WTC11 (cell line): ENCODE measurements at regions not wholly inside any gene's neighbourhood (a gene's known extent, or its start where the extent isn't known, plus 50 kb on each side); places are given as distances from the start of the nearest gene placed in this dataset.

ENCODE experiments used
- ATAC-seq: fragments of 200-7000 bp; cut with Tn5 transposase; 2 replicates; pipeline ENCODE4 v1.10.0; 2021; ENCODE audit warnings: mild to moderate bottlenecking, moderate library complexity
- CTCF ChIA-PET: fragments of 300-600 bp; sonication (Branson Sonifier 250); formaldehyde crosslinking; loops from one replicate; lab custom pipeline; 2021; ENCODE audit warnings: antibody characterized with exemption; lab: Charles Lee
- POLR2A ChIA-PET: fragments of 350-600 bp; sonication (Branson Sonifier 250); formaldehyde crosslinking; loops from one replicate; lab custom pipeline; 2021; ENCODE audit warnings: antibody characterized with exemption; lab: Charles Lee
- DNase-seq: peaks from one replicate; pipeline ENCODE4 v3.0.0; 2021; ENCODE audit warnings: low spot score
- H3K27ac Mint-ChIP-seq: 2 replicates; pipeline ENCODE4 v1.8.0; 2021; ENCODE audit warnings: mixed read lengths
- H3K27me3 Mint-ChIP-seq: 2 replicates; pipeline ENCODE4 v1.8.0; 2021; ENCODE audit warnings: low read depth, mild to moderate bottlenecking, moderate library complexity, mixed read lengths
- H3K36me3 Mint-ChIP-seq: 2 replicates; pipeline ENCODE4 v1.8.0; 2021; ENCODE audit warnings: mixed read lengths
- H3K4me1 Mint-ChIP-seq: 2 replicates; pipeline ENCODE4 v1.8.0; 2022; ENCODE audit warnings: mixed read lengths
- H3K4me3 Mint-ChIP-seq: 2 replicates; pipeline ENCODE4 v1.8.0; 2021; ENCODE audit warnings: mild to moderate bottlenecking, moderate library complexity, mixed read lengths
- H3K9me3 Mint-ChIP-seq: 2 replicates; pipeline ENCODE4 v1.8.0; 2021; ENCODE audit warnings: mixed read lengths
- ATF1 ChIP-seq: sonication (generic); formaldehyde crosslinking; IDR thresholded peaks from 2 replicates; pipeline ENCODE4 v1.8.1; 2023; ENCODE audit warnings: mild to moderate bottlenecking, moderate library complexity, missing genetic modification reagents
- GRHL2 ChIP-seq: fragments of 250-450 bp; sonication (Bioruptor Pico); IDR thresholded peaks from 2 replicates; pipeline ENCODE4 v1.8.0; 2022; ENCODE audit warnings: mild to moderate bottlenecking, moderate library complexity; ENCODE audit not compliant: insufficient replicate concordance, severe bottlenecking
- JUN ChIP-seq: sonication (generic); formaldehyde crosslinking; IDR thresholded peaks from 2 replicates; pipeline ENCODE4 v1.8.0; 2023; ENCODE audit warnings: mild to moderate bottlenecking, missing genetic modification reagents
- NFE2L1 ChIP-seq: sonication (generic); formaldehyde crosslinking; IDR thresholded peaks from 2 replicates; pipeline ENCODE4 v1.8.1; 2023; ENCODE audit warnings: missing genetic modification reagents
- NFYB ChIP-seq: sonication (generic); formaldehyde crosslinking; conservative IDR thresholded peaks from 2 replicates; pipeline ENCODE4 v1.8.0; 2022; ENCODE audit warnings: low read depth, missing genetic modification reagents
- NR2C2 ChIP-seq: sonication (generic); formaldehyde crosslinking; IDR thresholded peaks from 2 replicates; pipeline ENCODE4 v1.8.0; 2022; ENCODE audit warnings: mild to moderate bottlenecking, missing genetic modification reagents
- OVOL2 ChIP-seq: fragments of 250-450 bp; sonication (Bioruptor Pico); IDR thresholded peaks from 2 replicates; pipeline ENCODE4 v1.9.0; 2021; ENCODE audit warnings: mild to moderate bottlenecking, borderline replicate concordance
- SMAD4 ChIP-seq: sonication (generic); formaldehyde crosslinking; IDR thresholded peaks from 2 replicates; pipeline ENCODE4 v1.8.0; 2022; ENCODE audit warnings: mild to moderate bottlenecking, missing genetic modification reagents
- ZNF232 ChIP-seq: sonication (generic); formaldehyde crosslinking; IDR thresholded peaks from 2 replicates; pipeline ENCODE4 v1.8.0; 2022; ENCODE audit warnings: mild to moderate bottlenecking, missing genetic modification reagents
- ZNF396 ChIP-seq: fragments of 250-450 bp; sonication (Bioruptor Pico); IDR thresholded peaks from 2 replicates; pipeline ENCODE4 v1.8.0; 2021; ENCODE audit warnings: mild to moderate bottlenecking, moderate library complexity, borderline replicate concordance
- ZNF416 ChIP-seq: fragments of 250-450 bp; sonication (Bioruptor Pico); IDR thresholded peaks from 2 replicates; pipeline ENCODE4 v1.9.0; 2021; ENCODE audit warnings: mild to moderate bottlenecking, inconsistent platforms
- ZNF671 ChIP-seq: fragments of 250-450 bp; sonication (Bioruptor Pico); IDR thresholded peaks from 2 replicates; pipeline ENCODE4 v1.8.0; 2021; ENCODE audit warnings: mild to moderate bottlenecking
- TF ChIP-seq, protein P1 (sequence below): sonication (generic); formaldehyde crosslinking; IDR thresholded peaks from 2 replicates; pipeline ENCODE4 v1.8.1; 2022; ENCODE audit warnings: missing genetic modification reagents, borderline replicate concordance
- TF ChIP-seq, protein P2 (sequence below): sonication (generic); formaldehyde crosslinking; IDR thresholded peaks from 2 replicates; pipeline ENCODE4 v1.8.1; 2022; ENCODE audit warnings: low read depth, missing genetic modification reagents, borderline replicate concordance
- TF ChIP-seq, protein P3 (sequence below): sonication (generic); formaldehyde crosslinking; IDR thresholded peaks from 2 replicates; pipeline ENCODE4 v1.8.1; 2023; ENCODE audit warnings: mild to moderate bottlenecking, missing genetic modification reagents
- TF ChIP-seq, protein P4 (sequence below): sonication (generic); formaldehyde crosslinking; IDR thresholded peaks from 2 replicates; pipeline ENCODE4 v1.8.0; 2022; ENCODE audit warnings: mild to moderate bottlenecking, missing genetic modification reagents
- TF ChIP-seq, protein P5 (sequence below): sonication (generic); formaldehyde crosslinking; IDR thresholded peaks from 2 replicates; pipeline ENCODE4 v1.8.0; 2023; ENCODE audit warnings: missing genetic modification reagents, mild to moderate bottlenecking, borderline replicate concordance

DNA sequence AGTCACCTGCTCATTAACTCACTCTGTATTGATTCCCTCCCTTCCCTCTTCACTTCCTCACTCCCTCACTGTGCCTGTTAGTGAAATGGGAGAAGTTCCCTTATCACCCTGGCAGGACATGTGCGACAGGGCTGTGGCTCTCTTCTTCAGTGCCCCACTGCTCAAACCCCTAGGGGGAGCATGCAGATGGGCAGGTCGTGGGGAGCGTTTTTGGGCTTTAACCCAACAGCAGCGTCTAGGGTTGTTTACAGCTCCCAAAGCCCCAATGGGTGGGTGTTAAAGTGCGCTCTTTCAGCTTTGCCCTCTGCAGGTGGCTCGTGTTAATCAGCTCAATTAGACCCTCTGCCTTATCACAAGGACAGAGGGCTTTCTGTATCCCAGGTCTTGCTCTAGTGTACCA lies 447.8 kb upstream of the PROK2 start (continued):
- TF ChIP-seq, protein P1, sequence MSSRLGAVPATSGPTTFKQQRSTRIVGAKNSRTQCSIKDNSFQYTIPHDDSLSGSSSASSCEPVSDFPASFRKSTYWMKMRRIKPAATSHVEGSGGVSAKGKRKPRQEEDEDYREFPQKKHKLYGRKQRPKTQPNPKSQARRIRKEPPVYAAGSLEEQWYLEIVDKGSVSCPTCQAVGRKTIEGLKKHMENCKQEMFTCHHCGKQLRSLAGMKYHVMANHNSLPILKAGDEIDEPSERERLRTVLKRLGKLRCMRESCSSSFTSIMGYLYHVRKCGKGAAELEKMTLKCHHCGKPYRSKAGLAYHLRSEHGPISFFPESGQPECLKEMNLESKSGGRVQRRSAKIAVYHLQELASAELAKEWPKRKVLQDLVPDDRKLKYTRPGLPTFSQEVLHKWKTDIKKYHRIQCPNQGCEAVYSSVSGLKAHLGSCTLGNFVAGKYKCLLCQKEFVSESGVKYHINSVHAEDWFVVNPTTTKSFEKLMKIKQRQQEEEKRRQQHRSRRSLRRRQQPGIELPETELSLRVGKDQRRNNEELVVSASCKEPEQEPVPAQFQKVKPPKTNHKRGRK (CRISPR knock-in tag): no peak
- TF ChIP-seq JUN: no peak

DNA sequence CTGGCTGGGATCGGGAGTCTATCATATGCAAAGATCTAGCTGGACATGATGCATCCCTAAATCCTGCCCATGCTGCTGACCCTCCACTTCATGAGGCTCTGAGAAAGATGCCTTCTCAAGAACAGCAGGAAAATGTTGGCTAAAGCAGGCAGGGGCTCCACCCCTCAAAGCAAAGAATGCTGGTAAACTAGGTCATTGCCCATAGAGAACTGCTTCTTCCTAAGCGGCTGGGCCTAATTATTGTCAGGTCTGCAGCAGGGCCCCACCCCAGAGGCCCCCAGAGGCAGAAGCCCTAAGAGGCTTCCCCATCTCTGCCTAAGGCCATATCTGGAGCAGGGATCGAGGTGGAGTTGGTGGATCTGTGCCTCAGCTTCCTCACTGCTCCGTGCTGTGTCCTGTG lies 447.4 kb upstream of the PROK2 start:
- H3K36me3 Mint-ChIP-seq: no peaks in the 10 kb centered on the region
- H3K9me3 Mint-ChIP-seq: 0 out of 2 replicates have a peak, but pooled peaks cover 5% of the 10 kb centered on the region
- POLR2A ChIA-PET: no interaction called here
- TF ChIP-seq, protein P2, sequence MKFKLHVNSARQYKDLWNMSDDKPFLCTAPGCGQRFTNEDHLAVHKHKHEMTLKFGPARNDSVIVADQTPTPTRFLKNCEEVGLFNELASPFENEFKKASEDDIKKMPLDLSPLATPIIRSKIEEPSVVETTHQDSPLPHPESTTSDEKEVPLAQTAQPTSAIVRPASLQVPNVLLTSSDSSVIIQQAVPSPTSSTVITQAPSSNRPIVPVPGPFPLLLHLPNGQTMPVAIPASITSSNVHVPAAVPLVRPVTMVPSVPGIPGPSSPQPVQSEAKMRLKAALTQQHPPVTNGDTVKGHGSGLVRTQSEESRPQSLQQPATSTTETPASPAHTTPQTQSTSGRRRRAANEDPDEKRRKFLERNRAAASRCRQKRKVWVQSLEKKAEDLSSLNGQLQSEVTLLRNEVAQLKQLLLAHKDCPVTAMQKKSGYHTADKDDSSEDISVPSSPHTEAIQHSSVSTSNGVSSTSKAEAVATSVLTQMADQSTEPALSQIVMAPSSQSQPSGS: no peak
- TF ChIP-seq ATF1 (CRISPR knock-in tag) (no peak), ZNF671 (CRISPR knock-in tag) (no peak), ZNF396 (no peak), GRHL2 (CRISPR knock-in tag) (no peak), ZNF416 (CRISPR knock-in tag) (no peak), OVOL2 (CRISPR knock-in tag) (no peak), SMAD4 (CRISPR knock-in tag) (no peak), NR2C2 (CRISPR knock-in tag) (no peak), ZNF232 (CRISPR knock-in tag) (no peak), NFE2L1 (CRISPR knock-in tag) (no peak), NFYB (CRISPR knock-in tag) (no peak)
- TF ChIP-seq, protein P3, sequence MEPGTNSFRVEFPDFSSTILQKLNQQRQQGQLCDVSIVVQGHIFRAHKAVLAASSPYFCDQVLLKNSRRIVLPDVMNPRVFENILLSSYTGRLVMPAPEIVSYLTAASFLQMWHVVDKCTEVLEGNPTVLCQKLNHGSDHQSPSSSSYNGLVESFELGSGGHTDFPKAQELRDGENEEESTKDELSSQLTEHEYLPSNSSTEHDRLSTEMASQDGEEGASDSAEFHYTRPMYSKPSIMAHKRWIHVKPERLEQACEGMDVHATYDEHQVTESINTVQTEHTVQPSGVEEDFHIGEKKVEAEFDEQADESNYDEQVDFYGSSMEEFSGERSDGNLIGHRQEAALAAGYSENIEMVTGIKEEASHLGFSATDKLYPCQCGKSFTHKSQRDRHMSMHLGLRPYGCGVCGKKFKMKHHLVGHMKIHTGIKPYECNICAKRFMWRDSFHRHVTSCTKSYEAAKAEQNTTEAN (CRISPR knock-in tag): no peak
- TF ChIP-seq, protein P4, sequence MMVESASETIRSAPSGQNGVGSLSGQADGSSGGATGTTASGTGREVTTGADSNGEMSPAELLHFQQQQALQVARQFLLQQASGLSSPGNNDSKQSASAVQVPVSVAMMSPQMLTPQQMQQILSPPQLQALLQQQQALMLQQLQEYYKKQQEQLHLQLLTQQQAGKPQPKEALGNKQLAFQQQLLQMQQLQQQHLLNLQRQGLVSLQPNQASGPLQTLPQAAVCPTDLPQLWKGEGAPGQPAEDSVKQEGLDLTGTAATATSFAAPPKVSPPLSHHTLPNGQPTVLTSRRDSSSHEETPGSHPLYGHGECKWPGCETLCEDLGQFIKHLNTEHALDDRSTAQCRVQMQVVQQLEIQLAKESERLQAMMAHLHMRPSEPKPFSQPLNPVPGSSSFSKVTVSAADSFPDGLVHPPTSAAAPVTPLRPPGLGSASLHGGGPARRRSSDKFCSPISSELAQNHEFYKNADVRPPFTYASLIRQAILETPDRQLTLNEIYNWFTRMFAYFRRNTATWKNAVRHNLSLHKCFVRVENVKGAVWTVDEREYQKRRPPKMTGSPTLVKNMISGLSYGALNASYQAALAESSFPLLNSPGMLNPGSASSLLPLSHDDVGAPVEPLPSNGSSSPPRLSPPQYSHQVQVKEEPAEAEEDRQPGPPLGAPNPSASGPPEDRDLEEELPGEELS (CRISPR knock-in tag): no peak
- TF ChIP-seq, protein P5, sequence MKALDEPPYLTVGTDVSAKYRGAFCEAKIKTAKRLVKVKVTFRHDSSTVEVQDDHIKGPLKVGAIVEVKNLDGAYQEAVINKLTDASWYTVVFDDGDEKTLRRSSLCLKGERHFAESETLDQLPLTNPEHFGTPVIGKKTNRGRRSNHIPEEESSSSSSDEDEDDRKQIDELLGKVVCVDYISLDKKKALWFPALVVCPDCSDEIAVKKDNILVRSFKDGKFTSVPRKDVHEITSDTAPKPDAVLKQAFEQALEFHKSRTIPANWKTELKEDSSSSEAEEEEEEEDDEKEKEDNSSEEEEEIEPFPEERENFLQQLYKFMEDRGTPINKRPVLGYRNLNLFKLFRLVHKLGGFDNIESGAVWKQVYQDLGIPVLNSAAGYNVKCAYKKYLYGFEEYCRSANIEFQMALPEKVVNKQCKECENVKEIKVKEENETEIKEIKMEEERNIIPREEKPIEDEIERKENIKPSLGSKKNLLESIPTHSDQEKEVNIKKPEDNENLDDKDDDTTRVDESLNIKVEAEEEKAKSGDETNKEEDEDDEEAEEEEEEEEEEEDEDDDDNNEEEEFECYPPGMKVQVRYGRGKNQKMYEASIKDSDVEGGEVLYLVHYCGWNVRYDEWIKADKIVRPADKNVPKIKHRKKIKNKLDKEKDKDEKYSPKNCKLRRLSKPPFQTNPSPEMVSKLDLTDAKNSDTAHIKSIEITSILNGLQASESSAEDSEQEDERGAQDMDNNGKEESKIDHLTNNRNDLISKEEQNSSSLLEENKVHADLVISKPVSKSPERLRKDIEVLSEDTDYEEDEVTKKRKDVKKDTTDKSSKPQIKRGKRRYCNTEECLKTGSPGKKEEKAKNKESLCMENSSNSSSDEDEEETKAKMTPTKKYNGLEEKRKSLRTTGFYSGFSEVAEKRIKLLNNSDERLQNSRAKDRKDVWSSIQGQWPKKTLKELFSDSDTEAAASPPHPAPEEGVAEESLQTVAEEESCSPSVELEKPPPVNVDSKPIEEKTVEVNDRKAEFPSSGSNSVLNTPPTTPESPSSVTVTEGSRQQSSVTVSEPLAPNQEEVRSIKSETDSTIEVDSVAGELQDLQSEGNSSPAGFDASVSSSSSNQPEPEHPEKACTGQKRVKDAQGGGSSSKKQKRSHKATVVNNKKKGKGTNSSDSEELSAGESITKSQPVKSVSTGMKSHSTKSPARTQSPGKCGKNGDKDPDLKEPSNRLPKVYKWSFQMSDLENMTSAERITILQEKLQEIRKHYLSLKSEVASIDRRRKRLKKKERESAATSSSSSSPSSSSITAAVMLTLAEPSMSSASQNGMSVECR (CRISPR knock-in tag): no peak
- TF ChIP-seq, all 79 proteins: peak for 0
- CTCF ChIA-PET: interaction anchor here (0.6 to 1.7 kb wide), 3 partner anchors 302 to 861 kb away, joined by 3 to 6 read pairs (median 3); no protein-coding TSS in a partner anchor
- Mint-ChIP-seq H3K27ac (no peak overlapping the region), H3K27me3 (peaks cover 6% of the 10 kb centered on the region), H3K4me1 (peaks cover 6% of the 10 kb centered on the region), H3K4me3 (no peak overlapping the region)
- ATAC-seq (no peak), DNase-seq (no peak)
